Loucy (cell line): ENCODE measurements at regions not wholly inside any gene's neighbourhood (a gene's known extent, or its start where the extent isn't known, plus 50 kb on each side); places are given as distances from the start of the nearest gene placed in this dataset.

Experiments
- EZH2phosphoT487 ChIP-seq: fragments of 200-600 bp; IDR thresholded peaks from 2 replicates; pipeline ENCODE4 v1.6.1; 2018; ENCODE audit warnings: antibody characterized with exemption, mild to moderate bottlenecking, moderate library complexity, borderline replicate concordance
- TF ChIP-seq, protein P1 (sequence below): fragments of 200-600 bp; sonication (generic); conservative IDR thresholded peaks from 2 replicates; pipeline ENCODE4 v1.5.1; 2014; ENCODE audit warnings: mild to moderate bottlenecking, antibody characterized with exemption, low read length

DNA sequence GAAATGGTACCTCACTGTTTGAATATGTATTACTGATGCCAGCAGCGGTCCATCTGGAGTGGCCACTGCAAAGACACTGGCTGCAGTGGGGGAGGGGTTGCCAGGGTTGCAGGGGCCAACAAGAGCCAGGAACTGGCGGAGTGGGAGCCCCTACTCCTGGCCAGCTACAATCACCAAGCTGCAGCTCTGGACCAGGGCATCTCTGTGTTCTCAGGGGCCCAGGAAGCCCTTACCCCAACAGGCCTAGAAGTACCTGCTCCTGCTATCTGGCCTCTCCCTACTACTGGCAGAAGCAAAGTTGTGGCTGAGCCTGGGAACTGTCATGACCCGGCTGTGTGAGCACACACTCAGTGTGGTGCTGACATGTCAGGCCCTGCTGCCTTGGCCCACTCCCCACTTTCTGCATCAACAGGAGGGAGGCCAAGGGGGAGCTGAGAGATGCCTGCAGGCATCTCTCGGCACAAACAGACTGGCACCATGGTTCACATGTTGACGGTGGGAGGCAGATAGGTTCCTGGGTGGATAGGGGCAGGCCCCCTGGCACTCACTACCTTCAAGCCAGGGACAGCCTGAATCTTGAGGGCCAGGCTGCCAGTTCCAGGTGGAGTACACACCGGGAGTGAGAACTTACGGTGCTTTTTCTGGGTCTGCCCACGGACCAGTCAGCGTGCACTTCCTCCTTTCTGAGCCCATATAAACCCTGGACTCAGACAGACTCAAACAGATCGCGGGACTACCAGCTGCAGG lies 1188.0 kb downstream of the GRIK2 start:
- TF ChIP-seq, protein P1, sequence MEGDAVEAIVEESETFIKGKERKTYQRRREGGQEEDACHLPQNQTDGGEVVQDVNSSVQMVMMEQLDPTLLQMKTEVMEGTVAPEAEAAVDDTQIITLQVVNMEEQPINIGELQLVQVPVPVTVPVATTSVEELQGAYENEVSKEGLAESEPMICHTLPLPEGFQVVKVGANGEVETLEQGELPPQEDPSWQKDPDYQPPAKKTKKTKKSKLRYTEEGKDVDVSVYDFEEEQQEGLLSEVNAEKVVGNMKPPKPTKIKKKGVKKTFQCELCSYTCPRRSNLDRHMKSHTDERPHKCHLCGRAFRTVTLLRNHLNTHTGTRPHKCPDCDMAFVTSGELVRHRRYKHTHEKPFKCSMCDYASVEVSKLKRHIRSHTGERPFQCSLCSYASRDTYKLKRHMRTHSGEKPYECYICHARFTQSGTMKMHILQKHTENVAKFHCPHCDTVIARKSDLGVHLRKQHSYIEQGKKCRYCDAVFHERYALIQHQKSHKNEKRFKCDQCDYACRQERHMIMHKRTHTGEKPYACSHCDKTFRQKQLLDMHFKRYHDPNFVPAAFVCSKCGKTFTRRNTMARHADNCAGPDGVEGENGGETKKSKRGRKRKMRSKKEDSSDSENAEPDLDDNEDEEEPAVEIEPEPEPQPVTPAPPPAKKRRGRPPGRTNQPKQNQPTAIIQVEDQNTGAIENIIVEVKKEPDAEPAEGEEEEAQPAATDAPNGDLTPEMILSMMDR, result no peak
- TF ChIP-seq EZH2phosphoT487, result no peak
